Right ventricle myocardium superior (tissue), 1 donor: ENCODE measurements at regions not wholly inside any gene's neighbourhood (a gene's known extent, or its start where the extent isn't known, plus 50 kb on each side); places are given as distances from the start of the nearest gene placed in this dataset.
A peak's percentile ranks its signal among the peaks of the same experiment; 100 is the strongest.

ENCODE experiments used
- ATAC-seq: fragments of 200-7000 bp; cut with Tn5 transposase; one replicate; pipeline ENCODE4 v1.9.1; 2020; ENCODE audit warnings: mild to moderate bottlenecking; ENCODE audit not compliant: poor library complexity
- DNase-seq: peaks from one replicate; pipeline ENCODE4 v3.0.0-alpha.2; 2020
- intact Hi-C: fragments of 100-400 bp; cut with DNase I; formaldehyde crosslinking; loops from one replicate; pipeline ENCODE4 v1.11.2; 2022
- donor health status: DM: no; HTN: yes; CAD: no; lungs with severe emphysema.

- intact Hi-C loops: no loop called here
- ATAC-seq (no peak), DNase-seq (no peak)
These were observed 64.8 kb downstream of the CDCA7 start for GRCh38 chr2:173419506-173419905.

GRCh38 chr2:173424886-173425285 is 70.2 kb downstream of the CDCA7 start:
- DNase-seq: no peak
- ATAC-seq: no peak
- intact Hi-C loops: no loop called here

GRCh38 chr2:173427887-173428668 is 73.4 kb downstream of the CDCA7 start:
- intact Hi-C loops: no loop called here
- DNase-seq: peak; percentile 66
- ATAC-seq: peak; percentile 95

- DNase-seq (no peak), ATAC-seq (no peak)
- intact Hi-C loops: no loop called here
These were observed 76.5 kb downstream of the CDCA7 start for GRCh38 chr2:173431191-173431590.

- DNase-seq (no peak), ATAC-seq (no peak)
- intact Hi-C loops: no loop called here
These were observed 77.5 kb downstream of the CDCA7 start for GRCh38 chr2:173432049-173432754.

DNA sequence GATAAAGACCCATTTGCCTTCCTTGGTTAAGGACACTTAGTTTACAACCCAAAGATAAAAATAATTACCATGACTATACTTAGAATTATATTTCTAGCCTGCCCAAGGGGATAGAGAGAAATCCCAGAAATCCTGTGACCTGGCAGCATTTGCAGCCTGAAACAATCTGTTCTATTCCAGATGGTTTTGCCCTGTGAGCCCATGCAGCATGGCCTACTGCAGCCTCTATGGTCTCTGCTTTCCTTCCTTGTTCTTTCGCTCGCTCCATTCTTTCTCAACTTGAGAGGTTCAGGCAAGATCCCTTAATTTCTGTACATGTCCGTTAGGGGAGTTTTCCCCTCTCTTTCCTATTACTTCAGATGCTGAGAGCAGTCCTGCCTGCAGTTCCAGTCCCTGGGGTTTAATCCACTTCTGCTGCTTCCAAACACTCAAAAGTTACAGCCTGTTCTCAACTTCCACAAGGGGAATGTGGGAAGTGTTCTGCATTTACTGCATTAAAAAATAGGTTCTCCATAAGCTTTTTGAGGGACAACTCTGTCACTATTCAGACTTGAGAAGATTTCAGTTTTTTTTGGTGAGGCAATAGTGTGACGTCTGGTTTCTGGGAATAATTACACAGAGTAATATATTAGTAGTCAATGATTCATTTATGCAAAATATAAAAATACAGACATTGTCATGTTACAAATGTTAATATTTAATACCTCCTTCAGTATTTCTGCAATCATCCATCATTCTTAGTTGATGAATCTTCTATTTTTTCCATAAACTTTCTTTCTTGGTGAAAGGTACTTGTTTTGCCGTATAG is 80.3 kb downstream of the CDCA7 start:
- DNase-seq: no peak
- peak; percentile 63 for ATAC-seq
- intact Hi-C loops: no loop called here

DNA sequence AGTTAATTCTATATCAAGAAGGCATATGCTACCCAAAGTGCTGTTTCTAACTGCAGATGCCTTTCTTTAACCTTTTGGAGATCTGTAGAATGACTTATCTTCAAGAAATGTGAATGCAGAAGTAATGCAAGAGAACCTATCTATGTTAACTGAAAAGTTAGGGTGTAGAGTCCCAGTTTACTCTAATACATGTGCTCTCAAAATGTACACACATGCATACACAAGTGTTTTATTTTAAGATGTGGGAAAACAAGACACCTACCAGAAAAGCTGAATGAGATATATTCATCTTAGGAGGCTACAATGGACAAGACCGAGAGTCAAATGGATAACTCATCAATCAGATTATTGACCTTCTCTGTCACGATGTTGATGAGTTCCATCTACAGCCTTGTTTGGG is 80.9 kb downstream of the CDCA7 start:
- no peak for DNase-seq
- intact Hi-C loops: no loop called here
- no peak for ATAC-seq

GRCh38 chr2:173436088-173436487 is 81.4 kb downstream of the CDCA7 start:
- DNase-seq (no peak), ATAC-seq (no peak)
- intact Hi-C loops: no loop called here

DNA sequence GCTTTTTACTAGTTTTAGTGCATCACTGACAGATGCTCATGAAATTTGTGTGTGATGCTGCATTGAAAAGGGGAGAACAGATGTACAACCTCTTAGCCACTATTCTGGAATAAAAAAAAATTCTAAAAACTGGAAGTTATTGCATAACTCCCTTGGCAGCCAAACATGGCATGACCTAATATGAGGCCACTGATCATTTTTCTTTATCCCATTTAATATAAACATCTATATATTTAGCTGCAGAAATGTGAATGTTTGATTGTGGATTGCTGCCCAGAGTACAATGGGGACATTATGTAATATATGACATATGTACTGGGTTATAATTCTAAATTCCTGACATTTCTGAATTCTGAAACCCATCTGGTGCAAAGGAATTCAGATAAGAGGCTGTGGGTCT is 86.5 kb downstream of the CDCA7 start:
- intact Hi-C loops: no loop called here
- DNase-seq (no peak), ATAC-seq (peak; percentile 52)

DNA sequence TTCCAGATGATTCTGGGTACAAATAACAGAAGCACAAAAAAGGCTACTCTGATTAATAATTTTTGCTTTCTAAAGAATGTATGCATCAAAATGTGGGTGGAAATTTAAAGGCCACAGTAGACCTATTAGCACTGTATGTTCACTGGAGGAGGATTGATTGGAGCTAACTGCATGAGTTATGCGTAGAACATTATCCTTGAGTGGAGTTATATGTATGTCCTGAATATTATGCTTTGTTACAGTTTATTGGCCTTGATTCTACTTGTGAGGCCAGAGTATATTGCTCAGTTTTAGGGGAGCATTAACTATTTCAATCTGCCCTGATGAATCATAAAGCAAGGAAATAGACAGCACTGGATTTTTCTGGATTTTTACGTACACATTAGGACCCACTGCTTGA is 87.9 kb downstream of the CDCA7 start:
- intact Hi-C loops: no loop called here
- ATAC-seq (no peak), DNase-seq (no peak)

- DNase-seq: no peak
- intact Hi-C loops: loop anchor here (2.0 kb wide), 1 partner anchor 44 kb away; no protein-coding TSS in a partner anchor
- no peak for ATAC-seq
These were observed 92.0 kb downstream of the CDCA7 start for GRCh38 chr2:173446722-173447121.

DNA sequence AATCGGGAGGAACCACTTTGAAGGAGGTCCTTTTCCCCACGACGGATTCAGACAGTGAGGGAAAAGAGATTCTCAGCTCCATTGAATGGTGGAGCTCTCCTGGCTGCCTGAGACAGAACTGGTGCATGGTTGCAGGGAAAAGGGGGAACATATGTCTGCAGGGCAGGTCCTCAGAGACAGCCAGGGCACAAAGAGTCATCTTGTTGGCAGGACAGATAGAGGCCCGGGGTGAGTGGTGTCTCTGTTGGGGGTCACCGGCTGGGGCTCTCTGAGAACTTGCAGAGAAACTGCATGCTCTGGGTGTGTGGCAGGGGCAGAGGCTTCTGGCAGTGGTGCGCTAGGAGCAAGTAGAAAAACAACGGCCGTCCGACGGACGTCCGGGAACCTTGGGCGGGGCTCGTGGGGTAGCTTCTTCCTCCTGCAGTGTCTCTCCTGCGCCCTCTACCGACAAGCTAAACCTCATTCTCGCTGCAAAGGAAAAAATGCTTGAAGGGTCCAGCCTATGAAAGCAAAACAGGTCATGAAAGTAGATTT is 94.3 kb downstream of the CDCA7 start:
- ATAC-seq: peak; percentile 98
- peak; percentile 85 for DNase-seq
- intact Hi-C loops: no loop called here

DNA sequence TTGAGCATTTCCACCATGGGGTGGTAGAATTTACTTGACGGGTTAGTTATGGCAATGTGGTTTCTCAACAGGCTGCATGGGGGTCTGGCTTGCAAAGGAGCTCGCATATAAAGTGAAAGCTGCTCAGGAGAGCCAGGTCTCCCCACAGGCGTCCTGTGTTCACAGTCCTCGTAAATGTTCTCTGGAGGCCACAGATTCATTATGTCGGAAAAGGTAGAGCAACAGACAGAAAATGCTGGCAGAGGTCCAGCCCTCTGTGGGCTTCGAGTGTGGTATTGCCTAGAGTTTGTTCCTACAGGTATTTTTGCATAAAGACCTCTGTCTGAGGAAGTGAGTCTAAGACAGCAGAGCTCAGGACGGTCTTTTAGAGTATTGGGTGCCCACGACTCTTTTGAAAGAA is 96.4 kb downstream of the CDCA7 start:
- no peak for DNase-seq
- intact Hi-C loops: no loop called here
- ATAC-seq: no peak

- DNase-seq: no peak
- intact Hi-C loops: no loop called here
- ATAC-seq: no peak
These were observed 97.3 kb downstream of the CDCA7 start for GRCh38 chr2:173451941-173452340.

- DNase-seq: no peak
- ATAC-seq: no peak
- intact Hi-C loops: no loop called here
These were observed 97.7 kb downstream of the CDCA7 start for GRCh38 chr2:173452416-173452815.

GRCh38 chr2:173456960-173457359 is 102.3 kb downstream of the CDCA7 start:
- intact Hi-C loops: no loop called here
- no peak for DNase-seq
- ATAC-seq: no peak

GRCh38 chr2:173457366-173457765 is 102.7 kb downstream of the CDCA7 start:
- no peak for ATAC-seq
- intact Hi-C loops: no loop called here
- DNase-seq: no peak

DNA sequence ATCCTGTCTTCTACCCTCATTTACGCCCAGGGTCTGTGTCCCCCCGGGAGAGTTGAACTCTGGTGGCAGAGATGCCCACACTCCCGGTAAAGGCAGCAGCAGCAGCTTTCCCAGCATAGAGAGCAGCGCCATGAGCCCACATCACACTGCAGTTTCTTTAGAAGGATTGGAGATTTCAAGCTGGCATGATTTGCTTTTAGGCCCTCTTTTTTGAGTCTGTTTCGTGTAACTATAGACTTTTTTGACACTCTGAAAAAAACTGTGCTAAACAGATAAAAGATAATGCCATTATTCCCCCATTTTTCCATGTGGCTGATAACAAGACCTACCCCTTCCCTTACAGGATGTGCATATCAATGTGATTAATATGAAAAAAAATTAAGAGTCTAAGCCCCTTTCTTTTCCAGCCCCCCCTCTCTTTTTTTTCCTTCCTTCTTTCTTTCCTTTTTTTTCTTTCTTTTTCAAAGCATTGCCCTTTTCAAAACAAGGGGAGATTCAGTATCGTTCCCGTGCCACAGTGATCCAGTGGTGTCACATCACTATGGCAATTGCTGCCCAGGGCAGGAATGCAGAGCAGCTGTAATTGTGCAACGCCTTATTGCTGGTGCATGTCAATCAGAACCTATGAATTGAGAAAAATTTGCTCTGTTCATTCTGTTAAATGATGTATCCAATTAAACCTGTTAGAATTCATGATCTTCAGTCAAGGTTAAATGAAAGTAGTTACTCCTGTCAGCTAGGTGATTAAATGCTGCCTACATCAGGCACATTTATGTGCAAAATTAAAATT is 104.5 kb downstream of the CDCA7 start:
- DNase-seq (no peak), ATAC-seq (no peak)
- intact Hi-C loops: no loop called here
